VCaP (cell line): ENCODE measurements at regions not wholly inside any gene's neighbourhood (a gene's known extent, or its start where the extent isn't known, plus 50 kb on each side); places are given as distances from the start of the nearest gene placed in this dataset.

Experiments used
- H3K27ac ChIP-seq: fragments of 450-650 bp; 2 replicates; pipeline ENCODE4 v1.5.1; 2017
- TF ChIP-seq, protein P1 (sequence below): fragments of 450-650 bp; conservative IDR thresholded peaks from 2 replicates; pipeline ENCODE4 v1.5.1; 2017; ENCODE audit warnings: mild to moderate bottlenecking, moderate library complexity

- H3K27ac ChIP-seq, result no peak overlapping the region
- TF ChIP-seq, protein P1, sequence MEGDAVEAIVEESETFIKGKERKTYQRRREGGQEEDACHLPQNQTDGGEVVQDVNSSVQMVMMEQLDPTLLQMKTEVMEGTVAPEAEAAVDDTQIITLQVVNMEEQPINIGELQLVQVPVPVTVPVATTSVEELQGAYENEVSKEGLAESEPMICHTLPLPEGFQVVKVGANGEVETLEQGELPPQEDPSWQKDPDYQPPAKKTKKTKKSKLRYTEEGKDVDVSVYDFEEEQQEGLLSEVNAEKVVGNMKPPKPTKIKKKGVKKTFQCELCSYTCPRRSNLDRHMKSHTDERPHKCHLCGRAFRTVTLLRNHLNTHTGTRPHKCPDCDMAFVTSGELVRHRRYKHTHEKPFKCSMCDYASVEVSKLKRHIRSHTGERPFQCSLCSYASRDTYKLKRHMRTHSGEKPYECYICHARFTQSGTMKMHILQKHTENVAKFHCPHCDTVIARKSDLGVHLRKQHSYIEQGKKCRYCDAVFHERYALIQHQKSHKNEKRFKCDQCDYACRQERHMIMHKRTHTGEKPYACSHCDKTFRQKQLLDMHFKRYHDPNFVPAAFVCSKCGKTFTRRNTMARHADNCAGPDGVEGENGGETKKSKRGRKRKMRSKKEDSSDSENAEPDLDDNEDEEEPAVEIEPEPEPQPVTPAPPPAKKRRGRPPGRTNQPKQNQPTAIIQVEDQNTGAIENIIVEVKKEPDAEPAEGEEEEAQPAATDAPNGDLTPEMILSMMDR, result no peak
These were observed 239.0 kb downstream of the OSR1 start for GRCh38 chr2:19119326-19120001.

GRCh38 chr2:19116918-19117317 lies 241.5 kb downstream of the OSR1 start:
- TF ChIP-seq, protein P1, result no peak
- no peak overlapping the region for H3K27ac ChIP-seq

- no peak overlapping the region for H3K27ac ChIP-seq
- TF ChIP-seq, protein P1, result no peak
These were observed 243.6 kb downstream of the OSR1 start for GRCh38 chr2:19114754-19115231.

DNA sequence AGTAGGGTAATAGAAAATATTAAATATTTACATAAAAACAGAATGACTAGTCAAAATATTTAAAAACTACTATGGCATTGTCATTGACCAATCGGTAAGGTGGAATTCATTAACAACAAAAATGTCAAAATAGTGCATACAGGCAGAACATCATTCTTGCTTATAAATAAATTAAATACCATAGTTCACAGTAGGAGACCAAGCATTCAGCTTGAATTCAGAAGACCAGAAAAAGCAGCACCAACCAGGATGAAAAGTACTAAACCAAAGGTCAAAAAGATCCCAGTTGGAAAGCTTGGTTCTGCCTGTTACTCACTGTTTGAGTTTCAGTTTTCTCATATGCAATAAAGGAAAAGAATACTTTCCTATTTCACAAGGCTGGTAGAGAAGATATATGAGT lies 244.3 kb downstream of the OSR1 start:
- H3K27ac ChIP-seq, result no peak overlapping the region
- TF ChIP-seq, protein P1, result no peak

- TF ChIP-seq, protein P1, result no peak
- H3K27ac ChIP-seq, result no peak overlapping the region
These were observed 247.1 kb downstream of the OSR1 start for GRCh38 chr2:19111354-19111753.

DNA sequence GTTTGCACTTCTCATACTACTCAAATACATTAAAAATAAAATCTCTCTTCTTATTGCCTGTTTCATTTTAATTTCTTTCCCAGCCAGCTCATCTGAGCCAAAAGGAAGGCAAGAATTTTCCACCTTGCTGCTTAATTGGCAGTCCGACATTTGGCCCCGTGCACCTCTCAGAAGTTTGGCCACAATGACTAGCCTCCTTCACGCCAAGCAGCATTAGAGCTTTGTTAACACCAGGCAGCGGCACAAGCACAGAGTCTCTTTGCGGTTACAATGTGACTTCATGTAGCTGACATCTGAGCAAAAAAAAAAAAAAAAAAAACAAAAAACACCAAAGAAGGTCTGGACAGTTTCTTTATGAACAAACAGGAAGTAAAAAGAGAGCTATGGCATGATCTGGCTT lies 248.9 kb downstream of the OSR1 start:
- TF ChIP-seq, protein P1, result no peak

GRCh38 chr2:19106376-19106775 lies 252.0 kb downstream of the OSR1 start:
- H3K27ac ChIP-seq, result no peak overlapping the region
- TF ChIP-seq, protein P1, result no peak

More for the DNA sequence above, 248.9 kb downstream of the OSR1 start:
- no peak overlapping the region for H3K27ac ChIP-seq
